ENCODE measurements at regions not wholly inside any gene's neighbourhood (a gene's known extent, or its start where the extent isn't known, plus 50 kb on each side); places are given as distances from the start of the nearest gene placed in this dataset.

- no peak overlapping the region for H3K9ac ChIP-seq (ENCODE audit: low read length)
- no peak overlapping the region for H3K4me3 ChIP-seq (ENCODE audit: low read length)
- no peak overlapping the region for H3K27ac ChIP-seq (ENCODE audit: low read depth, low read length)
- H3K4me1 ChIP-seq (ENCODE audit: control insufficient read depth, insufficient read depth, low read length): no peaks in the 10 kb centered on the region
- no peaks in the 10 kb centered on the region for H3K27me3 ChIP-seq (ENCODE audit: control insufficient read depth, insufficient read depth, low read length)
- no peaks in the 10 kb centered on the region for H3K36me3 ChIP-seq (ENCODE audit: control insufficient read depth, insufficient read depth, low read length)
Measured at GRCh38 chr1:58158016-58158415, 388.5 kb downstream of the OMA1 start.

DNA sequence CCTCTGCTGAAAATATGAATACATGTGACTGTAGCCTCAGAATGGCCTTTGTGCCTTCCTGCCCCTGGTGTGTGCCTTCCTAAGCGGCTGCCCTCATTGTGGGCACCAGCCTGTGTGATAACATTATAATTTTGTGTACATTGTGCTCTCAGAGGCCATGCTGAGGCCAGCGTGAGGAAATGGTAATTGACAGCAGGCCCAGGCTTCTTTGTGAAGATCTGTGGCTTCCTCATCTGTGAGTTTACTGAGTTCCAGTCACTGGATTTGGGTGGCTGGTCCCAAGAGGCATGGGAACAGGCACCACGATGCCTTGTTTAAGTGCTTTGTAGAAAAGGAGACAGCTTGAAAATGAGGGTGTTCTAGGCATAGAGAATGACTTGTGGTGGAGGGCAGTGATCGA is 389.3 kb downstream of the OMA1 start:
- no peak overlapping the region for H3K9ac ChIP-seq (ENCODE audit: low read length)
- H3K4me3 ChIP-seq (ENCODE audit: low read length): no peak overlapping the region
- no peaks in the 10 kb centered on the region for H3K27me3 ChIP-seq (ENCODE audit: control insufficient read depth, insufficient read depth, low read length)
- no peaks in the 10 kb centered on the region for H3K36me3 ChIP-seq (ENCODE audit: control insufficient read depth, insufficient read depth, low read length)
- H3K4me1 ChIP-seq (ENCODE audit: control insufficient read depth, insufficient read depth, low read length): no peaks in the 10 kb centered on the region
- H3K27ac ChIP-seq (ENCODE audit: low read depth, low read length): no peak overlapping the region

GRCh38 chr1:58156831-58157230 is 389.7 kb downstream of the OMA1 start:
- Histone ChIP-seq H3K36me3 (ENCODE audit: control insufficient read depth, insufficient read depth, low read length) (no peaks in the 10 kb centered on the region), H3K27me3 (ENCODE audit: control insufficient read depth, insufficient read depth, low read length) (no peaks in the 10 kb centered on the region), H3K9ac (ENCODE audit: low read length) (no peak overlapping the region), H3K4me3 (ENCODE audit: low read length) (no peak overlapping the region), H3K27ac (ENCODE audit: low read depth, low read length) (no peak overlapping the region), H3K4me1 (ENCODE audit: control insufficient read depth, insufficient read depth, low read length) (no peaks in the 10 kb centered on the region)

DNA sequence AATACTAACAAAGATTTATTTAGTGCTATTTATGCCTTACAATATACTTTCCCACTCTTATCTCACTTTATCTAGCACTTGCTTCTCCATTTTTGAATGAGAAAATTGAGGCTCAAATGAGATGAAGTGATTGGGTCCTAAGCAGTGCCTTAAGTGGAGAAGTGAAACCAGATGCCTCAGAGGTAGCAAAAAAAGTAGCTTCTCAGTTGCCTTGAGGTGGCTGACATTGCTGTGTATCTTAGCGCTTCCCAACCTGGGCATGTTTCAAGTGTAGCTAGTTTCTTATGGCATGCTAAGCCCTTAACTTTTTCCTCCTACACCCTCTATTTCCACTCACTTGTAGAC is 390.4 kb downstream of the OMA1 start:
- Histone ChIP-seq H3K4me3 (ENCODE audit: low read length) (no peak overlapping the region), H3K36me3 (ENCODE audit: control insufficient read depth, insufficient read depth, low read length) (no peaks in the 10 kb centered on the region), H3K9ac (ENCODE audit: low read length) (no peak overlapping the region), H3K27ac (ENCODE audit: low read depth, low read length) (no peak overlapping the region), H3K4me1 (ENCODE audit: control insufficient read depth, insufficient read depth, low read length) (no peaks in the 10 kb centered on the region), H3K27me3 (ENCODE audit: control insufficient read depth, insufficient read depth, low read length) (no peaks in the 10 kb centered on the region)

- Histone ChIP-seq H3K27me3 (ENCODE audit: control insufficient read depth, insufficient read depth, low read length) (no peaks in the 10 kb centered on the region), H3K9ac (ENCODE audit: low read length) (no peak overlapping the region), H3K27ac (ENCODE audit: low read depth, low read length) (no peak overlapping the region), H3K4me1 (ENCODE audit: control insufficient read depth, insufficient read depth, low read length) (no peaks in the 10 kb centered on the region), H3K36me3 (ENCODE audit: control insufficient read depth, insufficient read depth, low read length) (no peaks in the 10 kb centered on the region), H3K4me3 (ENCODE audit: low read length) (no peak overlapping the region)
Measured at GRCh38 chr1:58155418-58156123, 391.0 kb downstream of the OMA1 start.

- H3K36me3 ChIP-seq (ENCODE audit: control insufficient read depth, insufficient read depth, low read length): no peaks in the 10 kb centered on the region
- H3K27me3 ChIP-seq (ENCODE audit: control insufficient read depth, insufficient read depth, low read length): no peaks in the 10 kb centered on the region
- no peaks in the 10 kb centered on the region for H3K4me1 ChIP-seq (ENCODE audit: control insufficient read depth, insufficient read depth, low read length)
- no peak overlapping the region for H3K9ac ChIP-seq (ENCODE audit: low read length)
- no peak overlapping the region for H3K4me3 ChIP-seq (ENCODE audit: low read length)
- H3K27ac ChIP-seq (ENCODE audit: low read depth, low read length): no peak overlapping the region
Measured at GRCh38 chr1:58154256-58154655, 392.3 kb downstream of the OMA1 start.

DNA sequence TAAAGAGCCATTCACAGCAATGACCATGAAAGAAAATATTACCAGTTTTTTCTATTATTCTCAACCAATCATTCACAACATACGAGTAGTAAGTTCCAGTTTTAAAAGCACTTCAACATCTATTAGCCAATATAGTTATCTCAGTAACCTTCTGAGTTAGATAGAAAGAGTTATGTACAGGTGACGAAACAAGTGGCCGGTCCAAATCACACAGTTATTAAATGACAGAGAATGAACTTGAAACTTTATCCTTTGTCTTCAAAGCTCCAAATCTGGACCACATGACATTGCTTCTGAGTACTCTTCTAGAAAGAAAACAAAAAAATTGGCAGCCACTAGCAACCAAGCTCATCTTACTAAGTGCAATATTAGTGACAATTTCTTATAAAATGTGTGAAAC is 393.8 kb downstream of the OMA1 start:
- H3K27me3 ChIP-seq (ENCODE audit: control insufficient read depth, insufficient read depth, low read length): no peaks in the 10 kb centered on the region
- H3K9ac ChIP-seq (ENCODE audit: low read length): no peak overlapping the region
- H3K4me1 ChIP-seq (ENCODE audit: control insufficient read depth, insufficient read depth, low read length): no peaks in the 10 kb centered on the region
- H3K36me3 ChIP-seq (ENCODE audit: control insufficient read depth, insufficient read depth, low read length): no peaks in the 10 kb centered on the region
- no peak overlapping the region for H3K4me3 ChIP-seq (ENCODE audit: low read length)
- H3K27ac ChIP-seq (ENCODE audit: low read depth, low read length): no peak overlapping the region

GRCh38 chr1:58149271-58149812 is 397.2 kb downstream of the OMA1 start:
- Histone ChIP-seq H3K9ac (ENCODE audit: low read length) (no peak overlapping the region), H3K27me3 (ENCODE audit: control insufficient read depth, insufficient read depth, low read length) (no peaks in the 10 kb centered on the region), H3K4me3 (ENCODE audit: low read length) (no peak overlapping the region), H3K36me3 (ENCODE audit: control insufficient read depth, insufficient read depth, low read length) (no peaks in the 10 kb centered on the region), H3K4me1 (ENCODE audit: control insufficient read depth, insufficient read depth, low read length) (no peaks in the 10 kb centered on the region), H3K27ac (ENCODE audit: low read depth, low read length) (no peak overlapping the region)

- H3K27ac ChIP-seq (ENCODE audit: low read depth, low read length): no peak overlapping the region
Measured at GRCh38 chr1:58144698-58145270, 401.7 kb downstream of the OMA1 start.

DNA sequence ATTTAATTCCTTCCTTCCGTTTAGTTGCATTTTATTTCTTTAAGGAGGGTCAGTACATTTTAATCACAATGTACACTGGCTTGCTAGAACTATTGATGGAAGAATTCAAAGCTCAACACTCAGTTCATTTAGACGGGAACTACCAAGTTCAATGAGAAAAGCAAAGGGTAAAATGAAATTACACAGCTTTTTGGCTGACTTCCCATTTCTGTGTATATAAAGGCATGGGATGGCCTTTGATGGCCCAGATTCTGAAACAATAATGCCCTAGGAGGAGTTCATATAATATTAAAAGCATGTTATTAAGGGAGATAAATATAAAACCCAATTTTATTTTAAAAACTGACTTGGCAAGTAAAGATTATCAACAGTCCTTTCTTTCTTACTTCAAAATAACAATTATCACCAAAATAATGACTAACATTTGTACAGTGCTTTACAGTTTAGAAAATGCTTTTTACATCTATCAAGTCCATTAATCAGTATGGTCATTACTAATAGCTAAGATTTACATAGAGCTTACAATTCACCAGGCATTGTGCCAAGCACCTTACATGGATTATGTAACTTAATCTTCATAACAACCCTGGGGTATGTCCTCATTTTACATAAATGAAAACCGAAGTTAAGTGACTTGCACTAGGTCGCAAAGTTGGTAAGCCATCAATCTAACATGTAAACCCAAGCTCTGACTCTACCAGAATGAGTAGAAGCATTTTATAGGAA is 402.4 kb downstream of the OMA1 start:
- no peaks in the 10 kb centered on the region for H3K27me3 ChIP-seq (ENCODE audit: control insufficient read depth, insufficient read depth, low read length)
- no peaks in the 10 kb centered on the region for H3K4me1 ChIP-seq (ENCODE audit: control insufficient read depth, insufficient read depth, low read length)
- no peak overlapping the region for H3K9ac ChIP-seq (ENCODE audit: low read length)
- no peak overlapping the region for H3K4me3 ChIP-seq (ENCODE audit: low read length)
- no peak overlapping the region for H3K27ac ChIP-seq (ENCODE audit: low read depth, low read length)
- H3K36me3 ChIP-seq (ENCODE audit: control insufficient read depth, insufficient read depth, low read length): no peaks in the 10 kb centered on the region

More at GRCh38 chr1:58144698-58145270, 401.7 kb downstream of the OMA1 start:
- no peak overlapping the region for H3K9ac ChIP-seq (ENCODE audit: low read length)
- H3K36me3 ChIP-seq (ENCODE audit: control insufficient read depth, insufficient read depth, low read length): no peaks in the 10 kb centered on the region
- no peaks in the 10 kb centered on the region for H3K4me1 ChIP-seq (ENCODE audit: control insufficient read depth, insufficient read depth, low read length)
- no peak overlapping the region for H3K4me3 ChIP-seq (ENCODE audit: low read length)
- no peaks in the 10 kb centered on the region for H3K27me3 ChIP-seq (ENCODE audit: control insufficient read depth, insufficient read depth, low read length)

GRCh38 chr1:58136387-58136786 is 410.1 kb downstream of the OMA1 start:
- H3K9ac ChIP-seq (ENCODE audit: low read length): no peak overlapping the region
- no peak overlapping the region for H3K4me3 ChIP-seq (ENCODE audit: low read length)
- H3K27ac ChIP-seq (ENCODE audit: low read depth, low read length): no peak overlapping the region
- no peaks in the 10 kb centered on the region for H3K4me1 ChIP-seq (ENCODE audit: control insufficient read depth, insufficient read depth, low read length)
- H3K36me3 ChIP-seq (ENCODE audit: control insufficient read depth, insufficient read depth, low read length): no peaks in the 10 kb centered on the region
- no peaks in the 10 kb centered on the region for H3K27me3 ChIP-seq (ENCODE audit: control insufficient read depth, insufficient read depth, low read length)

GRCh38 chr1:58135821-58136321 is 410.7 kb downstream of the OMA1 start:
- Histone ChIP-seq H3K27ac (ENCODE audit: low read depth, low read length) (no peak overlapping the region), H3K4me3 (ENCODE audit: low read length) (no peak overlapping the region), H3K9ac (ENCODE audit: low read length) (no peak overlapping the region), H3K4me1 (ENCODE audit: control insufficient read depth, insufficient read depth, low read length) (no peaks in the 10 kb centered on the region), H3K36me3 (ENCODE audit: control insufficient read depth, insufficient read depth, low read length) (no peaks in the 10 kb centered on the region), H3K27me3 (ENCODE audit: control insufficient read depth, insufficient read depth, low read length) (no peaks in the 10 kb centered on the region)

Measured in rectal smooth muscle tissue (tissue), 1 donor.